ENCODE measurements at regions not wholly inside any gene's neighbourhood (a gene's known extent, or its start where the extent isn't known, plus 50 kb on each side); places are given as distances from the start of the nearest gene placed in this dataset.

DNA sequence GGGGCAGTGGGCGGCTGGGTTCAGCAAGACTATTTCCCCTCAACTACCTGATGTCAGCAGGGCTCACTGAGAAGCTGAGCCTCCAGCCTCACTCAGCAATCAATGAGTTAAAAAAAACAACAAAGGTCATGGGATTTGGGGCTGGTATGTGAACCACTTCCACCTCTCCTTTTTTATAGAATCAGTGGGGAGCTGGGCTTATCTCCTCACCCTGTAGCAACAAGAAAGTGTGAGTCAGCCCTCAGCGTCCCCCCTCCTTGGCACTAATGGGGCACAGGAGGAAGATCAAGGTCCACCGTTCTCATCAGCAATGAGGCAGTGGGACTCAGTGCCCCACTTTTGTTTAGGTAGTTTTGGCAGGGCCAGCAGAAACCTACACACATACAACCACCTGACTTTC lies 823.5 kb upstream of the POM121L12 start:
- TF ChIP-seq, protein P1, sequence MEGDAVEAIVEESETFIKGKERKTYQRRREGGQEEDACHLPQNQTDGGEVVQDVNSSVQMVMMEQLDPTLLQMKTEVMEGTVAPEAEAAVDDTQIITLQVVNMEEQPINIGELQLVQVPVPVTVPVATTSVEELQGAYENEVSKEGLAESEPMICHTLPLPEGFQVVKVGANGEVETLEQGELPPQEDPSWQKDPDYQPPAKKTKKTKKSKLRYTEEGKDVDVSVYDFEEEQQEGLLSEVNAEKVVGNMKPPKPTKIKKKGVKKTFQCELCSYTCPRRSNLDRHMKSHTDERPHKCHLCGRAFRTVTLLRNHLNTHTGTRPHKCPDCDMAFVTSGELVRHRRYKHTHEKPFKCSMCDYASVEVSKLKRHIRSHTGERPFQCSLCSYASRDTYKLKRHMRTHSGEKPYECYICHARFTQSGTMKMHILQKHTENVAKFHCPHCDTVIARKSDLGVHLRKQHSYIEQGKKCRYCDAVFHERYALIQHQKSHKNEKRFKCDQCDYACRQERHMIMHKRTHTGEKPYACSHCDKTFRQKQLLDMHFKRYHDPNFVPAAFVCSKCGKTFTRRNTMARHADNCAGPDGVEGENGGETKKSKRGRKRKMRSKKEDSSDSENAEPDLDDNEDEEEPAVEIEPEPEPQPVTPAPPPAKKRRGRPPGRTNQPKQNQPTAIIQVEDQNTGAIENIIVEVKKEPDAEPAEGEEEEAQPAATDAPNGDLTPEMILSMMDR (IDR thresholded peaks at IDR 0.05; ENCODE audit: low read depth, low read length, poor library complexity, severe bottlenecking), result no peak
- no peak for TF ChIP-seq EZH2phosphoT487 (IDR thresholded peaks at IDR 0.05; ENCODE audit: borderline replicate concordance, low read length)

Measured in DOHH2 (cell line).